D341Med (cell line): ENCODE measurements at regions not wholly inside any gene's neighbourhood (a gene's known extent, or its start where the extent isn't known, plus 50 kb on each side); places are given as distances from the start of the nearest gene placed in this dataset.
A peak's percentile ranks its signal among the peaks of the same experiment; 100 is the strongest.

ENCODE experiments used
- DNase-seq: peaks from one replicate; pipeline ENCODE4 v3.0.0; 2012; ENCODE audit warnings: low spot score

GRCh38 chr21:32134441-32135130 lies 144.3 kb downstream of the MIS18A start:
- no peak for DNase-seq

GRCh38 chr21:32132881-32133280 lies 146.0 kb downstream of the MIS18A start:
- DNase-seq: no peak

- no peak for DNase-seq
These were observed 146.4 kb downstream of the MIS18A start for GRCh38 chr21:32132409-32132808.

GRCh38 chr21:32131960-32132359 lies 146.9 kb downstream of the MIS18A start:
- no peak for DNase-seq

- no peak for DNase-seq
These were observed 147.7 kb downstream of the MIS18A start for GRCh38 chr21:32131164-32131563.

- DNase-seq: no peak
These were observed 148.6 kb downstream of the MIS18A start for GRCh38 chr21:32130031-32130891.

- no peak for DNase-seq
These were observed 151.8 kb downstream of the MIS18A start for GRCh38 chr21:32127081-32127480.

- no peak for DNase-seq
These were observed 156.8 kb downstream of the MIS18A start for GRCh38 chr21:32122082-32122481.

- DNase-seq: no peak
These were observed 158.6 kb downstream of the MIS18A start for GRCh38 chr21:32120230-32120629.

- no peak for DNase-seq
These were observed 159.0 kb downstream of the MIS18A start for GRCh38 chr21:32119811-32120210.

- no peak for DNase-seq
These were observed 159.5 kb downstream of the MIS18A start for GRCh38 chr21:32119389-32119788.

- DNase-seq: no peak
These were observed 164.3 kb downstream of the MIS18A start for GRCh38 chr21:32114419-32115035.

GRCh38 chr21:32113486-32113885 lies 165.4 kb downstream of the MIS18A start:
- DNase-seq: no peak

- no peak for DNase-seq
These were observed 166.7 kb downstream of the MIS18A start for GRCh38 chr21:32112195-32112594.

GRCh38 chr21:32108566-32108965 lies 170.3 kb downstream of the MIS18A start:
- no peak for DNase-seq

- no peak for DNase-seq
These were observed 175.5 kb downstream of the MIS18A start for GRCh38 chr21:32103361-32103760.

GRCh38 chr21:32102426-32102825 lies 176.4 kb downstream of the MIS18A start:
- DNase-seq: no peak

GRCh38 chr21:32101277-32101676 lies 177.6 kb downstream of the MIS18A start:
- no peak for DNase-seq

GRCh38 chr21:32100423-32100822 lies 178.4 kb downstream of the MIS18A start:
- no peak for DNase-seq

- no peak for DNase-seq
These were observed 178.9 kb downstream of the MIS18A start for GRCh38 chr21:32099812-32100416.

GRCh38 chr21:32096411-32096810 lies 182.4 kb downstream of the MIS18A start:
- peak; percentile 79 for DNase-seq

GRCh38 chr21:32094804-32095203 lies 184.0 kb downstream of the MIS18A start:
- DNase-seq: no peak
